Natural killer cell (primary cell): ENCODE measurements at regions not wholly inside any gene's neighbourhood (a gene's known extent, or its start where the extent isn't known, plus 50 kb on each side); places are given as distances from the start of the nearest gene placed in this dataset.

Experiments
- ATAC-seq, 3 donors: fragments of 150-1000 bp in 2 of 3; fragments of 200-7000 bp in 1 of 3; cut with Tn5 transposase; 1 replicate in 1 of 3; 2 replicates in 2 of 3; pipeline ENCODE4 v1.10.0; 2021; ENCODE audit warnings: mild to moderate bottlenecking in 2 of 3, moderate library complexity in 2 of 3
- DNase-seq, 2 donors: peaks; one replicate each; pipeline versions ENCODE4 v3.0.0 to v3.0.0-alpha.2; 2013 to 2021; ENCODE audit warnings: mixed read lengths in 1 of 2
- H3K27ac ChIP-seq: one replicate; pipeline ENCODE4 v1.5.1; 2013; ENCODE audit warnings: mild to moderate bottlenecking, low read length
- H3K27me3 ChIP-seq: one replicate; pipeline ENCODE4 v1.6.1; 2013; ENCODE audit warnings: low read length; ENCODE audit not compliant: control insufficient read depth, insufficient read depth
- H3K36me3 ChIP-seq: one replicate; pipeline ENCODE4 v1.6.1; 2013; ENCODE audit warnings: low read length; ENCODE audit not compliant: control insufficient read depth, insufficient read depth
- H3K4me1 ChIP-seq: one replicate; pipeline ENCODE4 v1.6.1; 2013; ENCODE audit warnings: low read length; ENCODE audit not compliant: control insufficient read depth, insufficient read depth
- H3K4me3 ChIP-seq: one replicate; pipeline ENCODE4 v1.5.1; 2013; ENCODE audit warnings: low read length
- H3K9me3 ChIP-seq: one replicate; pipeline ENCODE4 v1.6.1; 2013; ENCODE audit warnings: low read length; ENCODE audit not compliant: control insufficient read depth, insufficient read depth
- H3K27ac Mint-ChIP-seq, 2 donors: one replicate each; pipeline ENCODE4 v1.8.0; 2022; ENCODE audit warnings: mild to moderate bottlenecking in 2 of 2, mixed read lengths in 2 of 2, moderate library complexity in 1 of 2
- H3K27me3 Mint-ChIP-seq, 2 donors: one replicate each; pipeline ENCODE4 v1.8.0; 2022; ENCODE audit warnings: low read depth in 2 of 2, mixed read lengths in 2 of 2
- H3K36me3 Mint-ChIP-seq: one replicate; pipeline ENCODE4 v1.8.0; 2022; ENCODE audit warnings: mixed read lengths
- H3K4me1 Mint-ChIP-seq, 2 donors: one replicate each; pipeline ENCODE4 v1.8.0; 2022; ENCODE audit warnings: mixed read lengths in 2 of 2
- H3K4me3 Mint-ChIP-seq: one replicate; pipeline ENCODE4 v1.8.0; 2022; ENCODE audit warnings: mild to moderate bottlenecking, moderate library complexity, mixed read lengths
- H3K9me3 Mint-ChIP-seq, 2 donors: one replicate each; pipeline ENCODE4 v1.8.0; 2022; ENCODE audit warnings: mixed read lengths in 2 of 2
- CTCF ChIP-seq: fragments of 200-600 bp; IDR thresholded peaks from one replicate; pipeline ENCODE4 v1.8.0; 2022; ENCODE audit warnings: antibody characterized with exemption
- WGBS: methylation state at CpG from one replicate; pipeline ENCODE4 v1.1.7; 2013; ENCODE audit warnings: missing lambda C conversion rate; ENCODE audit not compliant: insufficient coverage; 5-methylcytosine and 5-hydroxymethylcytosine counted together
- intact Hi-C: fragments of 100-400 bp; cut with micrococcal nuclease; formaldehyde crosslinking; loops from one replicate; pipeline ENCODE4 v1.14.2; 2022

GRCh38 chr14:28612414-28612813 lies 154.2 kb upstream of the FOXG1 start:
- Mint-ChIP-seq H3K27ac (no peak overlapping the region), H3K4me1 (no peaks in the 10 kb centered on the region), H3K27me3 (no peaks in the 10 kb centered on the region), H3K9me3 (peaks cover 8 to 9% of the 10 kb centered on the region in 2 donors), H3K36me3 (no peaks in the 10 kb centered on the region), H3K4me3 (no peak overlapping the region)
- no peak overlapping the region for H3K27ac ChIP-seq
- DNase-seq (no peak), ATAC-seq (no peak)
- intact Hi-C loops, result no loop called here
- 22% methylated on average over 1 of the region's 1 CpG for WGBS
- TF ChIP-seq CTCF, result no peak
- no peaks in the 10 kb centered on the region for H3K9me3 ChIP-seq
- no peaks in the 10 kb centered on the region for H3K4me1 ChIP-seq
- no peaks in the 10 kb centered on the region for H3K27me3 ChIP-seq
- no peaks in the 10 kb centered on the region for H3K36me3 ChIP-seq
- no peak overlapping the region for H3K4me3 ChIP-seq

DNA sequence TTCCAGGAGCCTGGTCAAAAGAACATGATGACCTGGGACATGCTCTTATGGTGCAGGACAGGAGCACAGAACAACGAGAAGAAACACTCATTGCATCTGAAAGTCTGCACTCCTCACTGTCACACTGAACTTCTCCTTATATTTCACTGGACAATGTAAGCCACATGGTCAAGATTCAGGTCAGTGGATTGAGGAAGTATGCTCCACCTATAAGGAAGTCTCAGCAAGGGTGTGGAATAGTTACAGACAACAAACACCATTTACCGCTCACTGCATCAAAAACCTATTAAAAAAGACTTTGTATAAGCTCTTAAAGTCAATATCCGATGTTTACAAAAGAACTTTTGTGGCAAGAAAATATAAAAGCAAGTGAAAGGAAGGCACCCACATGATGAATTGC lies 153.1 kb upstream of the FOXG1 start:
- Histone ChIP-seq H3K4me1 (no peaks in the 10 kb centered on the region), H3K9me3 (no peaks in the 10 kb centered on the region), H3K27ac (no peak overlapping the region), H3K4me3 (no peak overlapping the region), H3K36me3 (no peaks in the 10 kb centered on the region), H3K27me3 (no peaks in the 10 kb centered on the region)
- 73% methylated on average over 3 of the region's 3 CpGs for WGBS
- no peak overlapping the region for H3K4me3 Mint-ChIP-seq
- intact Hi-C loops, result no loop called here
- DNase-seq (no peak), ATAC-seq (no peak)
- no peak overlapping the region for H3K27ac Mint-ChIP-seq
- H3K27me3 Mint-ChIP-seq, result no peaks in the 10 kb centered on the region
- TF ChIP-seq CTCF, result no peak
- peaks cover 8 to 9% of the 10 kb centered on the region in 2 donors for H3K9me3 Mint-ChIP-seq
- H3K36me3 Mint-ChIP-seq, result no peaks in the 10 kb centered on the region
- no peaks in the 10 kb centered on the region for H3K4me1 Mint-ChIP-seq

DNA sequence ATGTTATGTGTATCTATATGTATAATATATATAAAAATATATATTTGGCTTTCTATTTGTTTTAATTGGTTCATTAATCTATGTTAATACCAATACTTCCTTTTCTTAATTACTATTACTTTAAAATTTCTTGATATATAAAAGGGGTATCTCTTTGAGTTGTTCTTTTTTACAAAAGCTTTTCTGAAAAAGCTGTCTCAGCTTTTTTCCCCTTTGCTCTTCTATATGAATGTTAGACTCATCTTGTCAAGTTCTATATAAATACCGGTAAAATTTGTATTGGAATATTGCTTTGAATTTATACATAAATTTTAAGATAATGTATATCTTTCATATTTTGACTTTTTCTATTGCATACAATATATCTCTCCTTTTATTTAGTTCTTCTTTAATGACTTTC lies 139.8 kb upstream of the FOXG1 start:
- no peaks in the 10 kb centered on the region for H3K4me1 ChIP-seq
- intact Hi-C loops, result no loop called here
- TF ChIP-seq CTCF, result no peak
- DNase-seq (no peak), ATAC-seq (no peak)
- Mint-ChIP-seq H3K27ac (no peak overlapping the region), H3K4me1 (no peaks in the 10 kb centered on the region), H3K4me3 (no peak overlapping the region), H3K9me3 (peaks cover 0 to 4% of the 10 kb centered on the region in 2 donors), H3K36me3 (no peaks in the 10 kb centered on the region), H3K27me3 (no peaks in the 10 kb centered on the region)
- H3K4me3 ChIP-seq, result no peak overlapping the region
- no CpG with 5 or more reads among the region's 1 CpG for WGBS
- H3K27me3 ChIP-seq, result no peaks in the 10 kb centered on the region
- H3K27ac ChIP-seq, result no peak overlapping the region
- no peaks in the 10 kb centered on the region for H3K9me3 ChIP-seq
- no peaks in the 10 kb centered on the region for H3K36me3 ChIP-seq

DNA sequence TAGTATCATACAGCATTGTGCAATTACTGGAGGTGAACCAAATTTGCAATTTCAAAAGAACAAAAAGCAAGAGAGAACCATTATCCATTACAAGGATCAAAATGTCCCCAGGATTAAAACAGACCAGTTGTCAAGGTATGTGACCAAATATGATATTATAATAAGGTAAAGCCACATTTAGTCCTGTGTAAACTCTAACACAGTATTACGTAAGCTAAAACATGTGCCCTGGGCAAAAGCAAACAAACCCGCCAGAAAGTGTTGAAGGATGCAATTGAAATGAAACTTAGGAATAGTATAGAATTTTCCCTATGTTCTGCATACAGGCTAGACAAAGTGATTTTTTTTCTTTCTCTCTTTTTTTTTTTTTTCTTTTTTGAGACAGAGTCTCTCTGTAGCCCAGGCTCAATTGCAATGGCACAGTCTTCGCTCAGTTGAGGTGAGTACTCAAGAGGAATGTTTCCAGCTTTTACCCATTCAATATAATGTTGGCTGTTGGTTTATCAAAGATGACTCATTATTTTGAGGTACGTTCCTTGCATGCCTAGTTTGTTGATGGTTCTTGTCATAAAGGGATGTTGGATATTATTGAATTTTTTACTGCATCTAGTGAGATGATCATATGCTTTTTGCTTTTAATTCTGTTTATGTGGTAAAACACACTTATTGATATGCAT lies 137.1 kb upstream of the FOXG1 start:
- DNase-seq (no peak), ATAC-seq (no peak)
- H3K27me3 Mint-ChIP-seq, result no peaks in the 10 kb centered on the region
- H3K4me1 Mint-ChIP-seq, result no peaks in the 10 kb centered on the region
- H3K9me3 Mint-ChIP-seq, result peaks cover 3 to 8% of the 10 kb centered on the region in 2 donors
- no peak overlapping the region for H3K27ac Mint-ChIP-seq
- H3K36me3 Mint-ChIP-seq, result no peaks in the 10 kb centered on the region
- Histone ChIP-seq H3K4me1 (no peaks in the 10 kb centered on the region), H3K27me3 (no peaks in the 10 kb centered on the region), H3K4me3 (no peak overlapping the region), H3K9me3 (no peaks in the 10 kb centered on the region), H3K27ac (no peak overlapping the region), H3K36me3 (no peaks in the 10 kb centered on the region)
- 84% methylated on average over 4 of the region's 4 CpGs for WGBS
- H3K4me3 Mint-ChIP-seq, result no peak overlapping the region
- intact Hi-C loops, result no loop called here
- no peak for TF ChIP-seq CTCF
